B cell (primary cell): ENCODE measurements at regions not wholly inside any gene's neighbourhood (a gene's known extent, or its start where the extent isn't known, plus 50 kb on each side); places are given as distances from the start of the nearest gene placed in this dataset.

ENCODE experiments used
- ATAC-seq: fragments of 200-7000 bp; cut with Tn5 transposase; one replicate; pipeline ENCODE4 v1.10.0; 2021; ENCODE audit warnings: low read depth, mild to moderate bottlenecking, moderate number of reproducible peaks, moderate library complexity
- CTCF ChIA-PET: fragments of 350-600 bp; sonication (Branson Sonifier 250); formaldehyde crosslinking; loops from one replicate; lab custom pipeline; 2021; ENCODE audit warnings: antibody characterized with exemption, inconsistent platforms; lab: Charles Lee
- POLR2A ChIA-PET: fragments of 350-600 bp; sonication (Branson Sonifier 250); formaldehyde crosslinking; loops from one replicate; lab custom pipeline; 2021; ENCODE audit warnings: antibody characterized with exemption; lab: Charles Lee
- DNase-seq: peaks from one replicate; pipeline ENCODE4 v3.0.0; 2013
- H2AFZ ChIP-seq: 2 replicates; pipeline ENCODE4 v1.6.1; 2012; ENCODE audit warnings: mild to moderate bottlenecking, low read depth, low read length; ENCODE audit not compliant: insufficient read depth, poor library complexity, severe bottlenecking
- H3K27ac ChIP-seq, 2 donors: 1 replicate in 1 of 2; 2 replicates in 1 of 2; pipeline ENCODE4 v1.5.1; 2012 to 2013; ENCODE audit warnings: low read length in 2 of 2, mild to moderate bottlenecking in 2 of 2, moderate library complexity in 1 of 2
- H3K27me3 ChIP-seq, 4 experiments: fragments of 200-600 bp in 1 of 4; sonication (generic) in 1 of 4; replicated peaks in 1 of 4; 1 replicate in 2 of 4; 2 replicates in 2 of 4; pipeline versions ENCODE4 v1.6.1 to v1.7.0; 2013 to 2016; ENCODE audit warnings: low read length in 3 of 4, mild to moderate bottlenecking in 2 of 4, mixed read lengths in 1 of 4, moderate library complexity in 1 of 4; ENCODE audit not compliant: insufficient read depth in 4 of 4, control insufficient read depth in 3 of 4; ENCODE audit errors: control extremely low read depth in 1 of 4
- H3K36me3 ChIP-seq, 2 experiments: replicated peaks in 1 of 2; 1 replicate in 1 of 2; 2 replicates in 1 of 2; pipeline versions ENCODE4 v1.6.1 to v1.7.1; 2013; ENCODE audit warnings: low read length in 1 of 2; ENCODE audit not compliant: insufficient read depth in 2 of 2, control insufficient read depth in 1 of 2; ENCODE audit errors: control extremely low read depth in 1 of 2, extremely low read depth in 1 of 2
- H3K4me1 ChIP-seq, 2 donors: fragments of 200-600 bp in 1 of 2; sonication (generic) in 1 of 2; 1 replicate in 1 of 2; 2 replicates in 1 of 2; pipeline versions ENCODE4 v1.5.1 to v1.6.1; 2013 to 2017; ENCODE audit warnings: low read length in 2 of 2; ENCODE audit not compliant: control insufficient read depth in 2 of 2, insufficient read depth in 2 of 2
- H3K4me2 ChIP-seq: replicated peaks from 2 replicates; pipeline ENCODE3; 2012; ENCODE audit warnings: mild to moderate bottlenecking, low read depth, low read length; ENCODE audit not compliant: poor library complexity, severe bottlenecking
- H3K4me3 ChIP-seq, 5 experiments: fragments of 200-600 bp in 1 of 5; sonication (generic) in 1 of 5; 1 replicate in 3 of 5; 2 replicates in 2 of 5; pipeline versions ENCODE4 v1.5.1 to v1.7.0; 2011 to 2016; ENCODE audit warnings: low read length in 4 of 5, mild to moderate bottlenecking in 4 of 5, low read depth in 2 of 5, control low read depth in 1 of 5, moderate library complexity in 1 of 5; ENCODE audit not compliant: insufficient read depth in 1 of 5; ENCODE audit errors: control extremely low read depth in 1 of 5, extremely low read depth in 1 of 5
- H3K79me2 ChIP-seq: fragments of 200-600 bp; sonication (generic); one replicate; pipeline ENCODE4 v1.6.0; 2016; ENCODE audit warnings: low read length; ENCODE audit not compliant: control insufficient read depth, insufficient read depth
- H3K9ac ChIP-seq: fragments of 200-600 bp; sonication (generic); 2 replicates; pipeline ENCODE4 v1.6.1; 2017; ENCODE audit warnings: mild to moderate bottlenecking, low read length, moderate library complexity
- H3K9me3 ChIP-seq, 3 donors: one replicate each; pipeline versions ENCODE4 v1.6.1 to v1.7.1; 2013; ENCODE audit warnings: low read length in 2 of 3; ENCODE audit not compliant: control insufficient read depth in 2 of 3, insufficient read depth in 1 of 3; ENCODE audit errors: control extremely low read depth in 1 of 3
- H4K20me1 ChIP-seq: 2 replicates; pipeline ENCODE4 v1.6.0; 2012; ENCODE audit warnings: mild to moderate bottlenecking, low read length; ENCODE audit not compliant: insufficient read depth, control insufficient read depth, poor library complexity, severe bottlenecking
- H3K27ac Mint-ChIP-seq: one replicate; pipeline ENCODE4 v1.8.0; 2021; ENCODE audit warnings: mixed read lengths
- H3K27me3 Mint-ChIP-seq: one replicate; pipeline ENCODE4 v1.8.0; 2021; ENCODE audit warnings: mixed read lengths
- H3K4me1 Mint-ChIP-seq: one replicate; pipeline ENCODE4 v1.8.0; 2021; ENCODE audit warnings: mixed read lengths
- H3K4me3 Mint-ChIP-seq: one replicate; pipeline ENCODE4 v1.8.0; 2021; ENCODE audit warnings: mixed read lengths
- H3K9me3 Mint-ChIP-seq: one replicate; pipeline ENCODE4 v1.8.0; 2022; ENCODE audit warnings: mixed read lengths; ENCODE audit not compliant: insufficient read depth
- CTCF ChIP-seq: fragments of 200-600 bp; IDR thresholded peaks from one replicate; pipeline ENCODE4 v1.8.0; 2022; ENCODE audit warnings: antibody characterized with exemption, mild to moderate bottlenecking
- EZH2 ChIP-seq: IDR thresholded peaks from 2 replicates; pipeline ENCODE4 v1.6.1; 2012; ENCODE audit warnings: borderline replicate concordance, low read depth, mild to moderate bottlenecking, moderate library complexity, low read length; ENCODE audit not compliant: insufficient read depth, poor library complexity, severe bottlenecking
- WGBS: methylation state at CpG from one replicate; pipeline ENCODE4 v1.1.5; 2013; ENCODE audit warnings: missing lambda C conversion rate; ENCODE audit not compliant: insufficient coverage; 5-methylcytosine and 5-hydroxymethylcytosine counted together
- intact Hi-C: fragments of 100-400 bp; cut with micrococcal nuclease; formaldehyde crosslinking; loops from one replicate; pipeline ENCODE4 v1.10.0; 2022

- ATAC-seq (no peak), DNase-seq (no peak)
- 90% methylated on average over 5 of the region's 11 CpGs for WGBS
- TF ChIP-seq EZH2 (no peak), CTCF (no peak)
- Histone ChIP-seq H3K4me3 (no peak overlapping the region), H4K20me1 (no peaks in the 10 kb centered on the region), H3K27ac (no peak overlapping the region), H3K4me2 (no peak overlapping the region), H3K9ac (no peak overlapping the region), H3K4me1 (peaks cover 16 to 20% of the 10 kb centered on the region in 2 donors), H3K27me3 (peaks cover 0 to 9% (median 3%) of the 10 kb centered on the region in 4 experiments), H3K79me2 (no peaks in the 10 kb centered on the region), H2AFZ (no peak overlapping the region), H3K9me3 (no peaks in the 10 kb centered on the region), H3K36me3 (no peaks in the 10 kb centered on the region)
- Mint-ChIP-seq H3K4me3 (no peak overlapping the region), H3K27ac (no peak overlapping the region), H3K27me3 (peaks cover 19% of the 10 kb centered on the region), H3K9me3 (peaks cover 2% of the 10 kb centered on the region), H3K4me1 (peaks cover 14% of the 10 kb centered on the region)
- intact Hi-C loops, result no loop called here
- POLR2A ChIA-PET, result no interaction called here
- CTCF ChIA-PET, result no interaction called here
Measured at GRCh38 chr2:15733867-15734673, 142.4 kb downstream of the DDX1 start.

GRCh38 chr2:15734674-15735483, 143.2 kb downstream of the DDX1 start:
- Histone ChIP-seq H4K20me1 (no peaks in the 10 kb centered on the region), H3K27ac (no peak overlapping the region), H3K36me3 (no peaks in the 10 kb centered on the region), H3K4me2 (no peak overlapping the region), H2AFZ (no peak overlapping the region), H3K9ac (no peak overlapping the region), H3K9me3 (no peaks in the 10 kb centered on the region), H3K79me2 (no peaks in the 10 kb centered on the region), H3K4me1 (peaks cover 16 to 20% of the 10 kb centered on the region in 2 donors), H3K4me3 (no peak overlapping the region), H3K27me3 (peaks cover 0 to 9% (median 3%) of the 10 kb centered on the region in 4 experiments)
- 29% methylated on average over 2 of the region's 5 CpGs for WGBS
- POLR2A ChIA-PET, result no interaction called here
- Mint-ChIP-seq H3K9me3 (peaks cover 2% of the 10 kb centered on the region), H3K4me1 (peaks cover 14% of the 10 kb centered on the region), H3K27ac (no peak overlapping the region), H3K4me3 (no peak overlapping the region), H3K27me3 (peaks cover 16% of the 10 kb centered on the region)
- ATAC-seq (no peak), DNase-seq (no peak)
- intact Hi-C loops, result no loop called here
- TF ChIP-seq CTCF (no peak), EZH2 (no peak)
- CTCF ChIA-PET, result no interaction called here
